ENCODE measurements at regions not wholly inside any gene's neighbourhood (a gene's known extent, or its start where the extent isn't known, plus 50 kb on each side); places are given as distances from the start of the nearest gene placed in this dataset.

DNA sequence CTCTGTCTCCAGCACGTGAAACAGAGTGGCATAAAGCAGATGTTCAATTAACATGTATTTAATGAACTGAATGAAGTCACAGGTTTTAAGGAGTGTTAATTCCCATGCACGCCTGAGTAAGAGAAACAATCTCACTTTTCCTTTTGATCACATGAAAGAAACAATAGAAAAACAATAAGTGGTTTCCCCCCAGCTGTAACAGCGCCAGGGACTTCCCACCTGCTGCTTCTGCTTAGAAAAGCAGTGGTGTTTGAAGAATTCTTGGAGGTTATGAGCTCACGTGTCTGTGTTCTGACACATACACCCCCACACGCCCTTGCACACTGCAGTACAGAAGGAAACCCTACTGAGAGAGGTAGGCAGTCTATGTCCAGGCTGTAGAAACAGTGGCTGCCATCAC is 51.3 kb upstream of the FRMD4A start:
- TF ChIP-seq, protein P1, sequence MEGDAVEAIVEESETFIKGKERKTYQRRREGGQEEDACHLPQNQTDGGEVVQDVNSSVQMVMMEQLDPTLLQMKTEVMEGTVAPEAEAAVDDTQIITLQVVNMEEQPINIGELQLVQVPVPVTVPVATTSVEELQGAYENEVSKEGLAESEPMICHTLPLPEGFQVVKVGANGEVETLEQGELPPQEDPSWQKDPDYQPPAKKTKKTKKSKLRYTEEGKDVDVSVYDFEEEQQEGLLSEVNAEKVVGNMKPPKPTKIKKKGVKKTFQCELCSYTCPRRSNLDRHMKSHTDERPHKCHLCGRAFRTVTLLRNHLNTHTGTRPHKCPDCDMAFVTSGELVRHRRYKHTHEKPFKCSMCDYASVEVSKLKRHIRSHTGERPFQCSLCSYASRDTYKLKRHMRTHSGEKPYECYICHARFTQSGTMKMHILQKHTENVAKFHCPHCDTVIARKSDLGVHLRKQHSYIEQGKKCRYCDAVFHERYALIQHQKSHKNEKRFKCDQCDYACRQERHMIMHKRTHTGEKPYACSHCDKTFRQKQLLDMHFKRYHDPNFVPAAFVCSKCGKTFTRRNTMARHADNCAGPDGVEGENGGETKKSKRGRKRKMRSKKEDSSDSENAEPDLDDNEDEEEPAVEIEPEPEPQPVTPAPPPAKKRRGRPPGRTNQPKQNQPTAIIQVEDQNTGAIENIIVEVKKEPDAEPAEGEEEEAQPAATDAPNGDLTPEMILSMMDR (IDR thresholded peaks at IDR 0.05), result no peak
- Mint-ChIP-seq H3K9me3 (peaks cover 1% of the 10 kb centered on the region), H3K27ac (no peak overlapping the region), H3K4me1 (peaks cover 8% of the 10 kb centered on the region), H3K4me3 (no peak overlapping the region), H3K27me3 (ENCODE audit: low read depth, poor library complexity) (peaks cover 5% of the 10 kb centered on the region), H3K36me3 (ENCODE audit: low read depth) (no peaks in the 10 kb centered on the region)
- DNase-seq, result no peak

GRCh38 chr10:14381475-14381874 is 50.8 kb upstream of the FRMD4A start:
- peaks cover 8% of the 10 kb centered on the region for H3K4me1 Mint-ChIP-seq
- TF ChIP-seq, protein P1 (IDR thresholded peaks at IDR 0.05), result no peak
- H3K36me3 Mint-ChIP-seq (ENCODE audit: low read depth), result no peaks in the 10 kb centered on the region
- DNase-seq, result no peak
- peaks cover 4% of the 10 kb centered on the region for H3K9me3 Mint-ChIP-seq
- H3K27me3 Mint-ChIP-seq (ENCODE audit: low read depth, poor library complexity), result peaks cover 5% of the 10 kb centered on the region
- no peak overlapping the region for H3K4me3 Mint-ChIP-seq
- H3K27ac Mint-ChIP-seq, result no peak overlapping the region

- H3K36me3 Mint-ChIP-seq (ENCODE audit: low read depth), result no peaks in the 10 kb centered on the region
- TF ChIP-seq, protein P1 (IDR thresholded peaks at IDR 0.05), result no peak
- no peak for DNase-seq
- H3K9me3 Mint-ChIP-seq, result peaks cover 10% of the 10 kb centered on the region
- H3K4me1 Mint-ChIP-seq, result peaks cover 8% of the 10 kb centered on the region
- no peak overlapping the region for H3K27ac Mint-ChIP-seq
- no peak overlapping the region for H3K4me3 Mint-ChIP-seq
- peaks cover 3% of the 10 kb centered on the region for H3K27me3 Mint-ChIP-seq (ENCODE audit: low read depth, poor library complexity)
Measured at GRCh38 chr10:14380746-14381145, 50.0 kb upstream of the FRMD4A start.

All from nephron progenitor cell (in vitro differentiated cells).